ENCODE measurements at regions not wholly inside any gene's neighbourhood (a gene's known extent, or its start where the extent isn't known, plus 50 kb on each side); places are given as distances from the start of the nearest gene placed in this dataset.

DNA sequence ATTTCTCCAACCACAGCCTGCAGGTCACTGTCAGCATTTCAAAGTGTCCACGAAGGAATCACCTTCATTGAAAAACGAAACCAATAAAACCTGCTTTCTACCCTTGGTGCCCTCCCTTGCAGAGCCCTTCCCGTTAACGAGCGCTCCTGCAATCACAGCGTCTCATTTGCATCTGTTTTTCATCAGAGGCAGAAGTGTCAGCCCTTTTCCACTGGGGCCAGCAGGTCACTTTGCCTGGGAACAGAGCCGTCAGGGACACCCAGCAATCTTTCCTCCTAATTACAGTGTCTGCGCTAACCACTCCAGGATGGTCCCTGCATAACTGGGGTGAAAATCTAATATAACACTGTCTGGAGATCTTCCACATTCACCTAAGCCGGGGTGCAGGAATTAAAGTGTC is 85.3 kb downstream of the PSMG1 start (continued):
- TF ChIP-seq SMARCA5 (IDR thresholded peaks at IDR 0.05) (no peak), SP1 (IDR thresholded peaks at IDR 0.05; ENCODE audit: low read depth, low read length) (no peak), SMAD5 (IDR thresholded peaks at IDR 0.05; ENCODE audit: low read depth) (no peak), PAX8 (IDR thresholded peaks at IDR 0.05) (no peak)
- TF ChIP-seq, protein P1, sequence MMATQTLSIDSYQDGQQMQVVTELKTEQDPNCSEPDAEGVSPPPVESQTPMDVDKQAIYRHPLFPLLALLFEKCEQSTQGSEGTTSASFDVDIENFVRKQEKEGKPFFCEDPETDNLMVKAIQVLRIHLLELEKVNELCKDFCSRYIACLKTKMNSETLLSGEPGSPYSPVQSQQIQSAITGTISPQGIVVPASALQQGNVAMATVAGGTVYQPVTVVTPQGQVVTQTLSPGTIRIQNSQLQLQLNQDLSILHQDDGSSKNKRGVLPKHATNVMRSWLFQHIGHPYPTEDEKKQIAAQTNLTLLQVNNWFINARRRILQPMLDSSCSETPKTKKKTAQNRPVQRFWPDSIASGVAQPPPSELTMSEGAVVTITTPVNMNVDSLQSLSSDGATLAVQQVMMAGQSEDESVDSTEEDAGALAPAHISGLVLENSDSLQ (IDR thresholded peaks at IDR 0.05) = no peak
- TF ChIP-seq, protein P2, sequence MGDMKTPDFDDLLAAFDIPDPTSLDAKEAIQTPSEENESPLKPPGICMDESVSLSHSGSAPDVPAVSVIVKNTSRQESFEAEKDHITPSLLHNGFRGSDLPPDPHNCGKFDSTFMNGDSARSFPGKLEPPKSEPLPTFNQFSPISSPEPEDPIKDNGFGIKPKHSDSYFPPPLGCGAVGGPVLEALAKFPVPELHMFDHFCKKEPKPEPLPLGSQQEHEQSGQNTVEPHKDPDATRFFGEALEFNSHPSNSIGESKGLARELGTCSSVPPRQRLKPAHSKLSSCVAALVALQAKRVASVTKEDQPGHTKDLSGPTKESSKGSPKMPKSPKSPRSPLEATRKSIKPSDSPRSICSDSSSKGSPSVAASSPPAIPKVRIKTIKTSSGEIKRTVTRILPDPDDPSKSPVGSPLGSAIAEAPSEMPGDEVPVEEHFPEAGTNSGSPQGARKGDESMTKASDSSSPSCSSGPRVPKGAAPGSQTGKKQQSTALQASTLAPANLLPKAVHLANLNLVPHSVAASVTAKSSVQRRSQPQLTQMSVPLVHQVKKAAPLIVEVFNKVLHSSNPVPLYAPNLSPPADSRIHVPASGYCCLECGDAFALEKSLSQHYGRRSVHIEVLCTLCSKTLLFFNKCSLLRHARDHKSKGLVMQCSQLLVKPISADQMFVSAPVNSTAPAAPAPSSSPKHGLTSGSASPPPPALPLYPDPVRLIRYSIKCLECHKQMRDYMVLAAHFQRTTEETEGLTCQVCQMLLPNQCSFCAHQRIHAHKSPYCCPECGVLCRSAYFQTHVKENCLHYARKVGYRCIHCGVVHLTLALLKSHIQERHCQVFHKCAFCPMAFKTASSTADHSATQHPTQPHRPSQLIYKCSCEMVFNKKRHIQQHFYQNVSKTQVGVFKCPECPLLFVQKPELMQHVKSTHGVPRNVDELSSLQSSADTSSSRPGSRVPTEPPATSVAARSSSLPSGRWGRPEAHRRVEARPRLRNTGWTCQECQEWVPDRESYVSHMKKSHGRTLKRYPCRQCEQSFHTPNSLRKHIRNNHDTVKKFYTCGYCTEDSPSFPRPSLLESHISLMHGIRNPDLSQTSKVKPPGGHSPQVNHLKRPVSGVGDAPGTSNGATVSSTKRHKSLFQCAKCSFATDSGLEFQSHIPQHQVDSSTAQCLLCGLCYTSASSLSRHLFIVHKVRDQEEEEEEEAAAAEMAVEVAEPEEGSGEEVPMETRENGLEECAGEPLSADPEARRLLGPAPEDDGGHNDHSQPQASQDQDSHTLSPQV (IDR thresholded peaks at IDR 0.05) = no peak
- TF ChIP-seq, protein P3, sequence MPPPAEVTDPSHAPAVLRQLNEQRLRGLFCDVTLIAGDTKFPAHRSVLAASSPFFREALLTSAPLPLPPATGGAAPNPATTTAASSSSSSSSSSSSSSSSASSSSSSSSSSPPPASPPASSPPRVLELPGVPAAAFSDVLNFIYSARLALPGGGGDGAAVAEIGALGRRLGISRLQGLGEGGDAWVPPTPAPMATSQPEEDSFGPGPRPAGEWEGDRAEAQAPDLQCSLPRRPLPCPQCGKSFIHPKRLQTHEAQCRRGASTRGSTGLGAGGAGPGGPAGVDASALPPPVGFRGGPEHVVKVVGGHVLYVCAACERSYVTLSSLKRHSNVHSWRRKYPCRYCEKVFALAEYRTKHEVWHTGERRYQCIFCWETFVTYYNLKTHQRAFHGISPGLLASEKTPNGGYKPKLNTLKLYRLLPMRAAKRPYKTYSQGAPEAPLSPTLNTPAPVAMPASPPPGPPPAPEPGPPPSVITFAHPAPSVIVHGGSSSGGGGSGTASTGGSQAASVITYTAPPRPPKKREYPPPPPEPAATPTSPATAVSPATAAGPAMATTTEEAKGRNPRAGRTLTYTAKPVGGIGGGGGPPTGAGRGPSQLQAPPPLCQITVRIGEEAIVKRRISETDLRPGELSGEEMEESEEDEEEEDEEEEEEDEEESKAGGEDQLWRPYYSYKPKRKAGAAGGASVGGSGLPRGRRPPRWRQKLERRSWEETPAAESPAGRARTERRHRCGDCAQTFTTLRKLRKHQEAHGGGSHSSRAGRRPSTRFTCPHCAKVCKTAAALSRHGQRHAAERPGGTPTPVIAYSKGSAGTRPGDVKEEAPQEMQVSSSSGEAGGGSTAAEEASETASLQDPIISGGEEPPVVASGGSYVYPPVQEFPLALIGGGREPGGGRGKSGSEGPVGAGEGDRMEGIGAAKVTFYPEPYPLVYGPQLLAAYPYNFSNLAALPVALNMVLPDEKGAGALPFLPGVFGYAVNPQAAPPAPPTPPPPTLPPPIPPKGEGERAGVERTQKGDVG (CRISPR knock-in tag; IDR thresholded peaks at IDR 0.05) = no peak

All from GM12878 (cell line).